ENCODE measurements at regions not wholly inside any gene's neighbourhood (a gene's known extent, or its start where the extent isn't known, plus 50 kb on each side); places are given as distances from the start of the nearest gene placed in this dataset.
A peak's percentile ranks its signal among the peaks of the same experiment; 100 is the strongest.

DNA sequence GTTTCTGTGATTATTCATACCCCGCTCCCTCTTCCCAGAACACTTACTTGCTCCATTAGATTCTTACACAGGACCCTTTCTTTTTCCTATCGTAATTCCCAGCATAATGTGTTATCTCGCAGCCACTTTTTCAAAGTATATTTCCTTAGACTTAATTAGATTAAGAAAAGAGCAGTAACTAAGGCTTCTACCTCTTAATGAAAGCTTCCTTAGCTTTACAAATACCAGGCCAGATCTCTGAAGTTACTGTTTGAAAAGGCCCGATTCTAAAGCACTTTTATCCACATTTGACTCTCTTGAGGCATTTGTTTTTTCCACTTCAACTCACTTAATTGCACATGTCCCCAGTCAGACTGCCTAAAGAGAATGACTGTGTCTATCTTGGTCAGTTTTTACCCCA, 1264.3 kb upstream of the ADGRL2 start:
- Histone ChIP-seq H3K56ac (replicated peaks; ENCODE audit: insufficient read length, low read depth, low read length) (no peak overlapping the region), H2AFZ (ENCODE audit: low read length) (peak overlapping the region; percentile 89; the same call in 1 of the 2 replicates), H3K23ac (ENCODE audit: insufficient read length) (no peak overlapping the region), H2BK15ac (ENCODE audit: low read length) (no peak overlapping the region), H3K4me1 (replicated peaks in 1 of 4; ENCODE audit: control insufficient read depth in 3 of 4, insufficient read depth in 4 of 4, low read length in 3 of 4) (peaks cover 0 to 34% (median 7%) of the 10 kb centered on the region in 4 experiments; a peak in 4 of 7 replicates), H3K4me2 (ENCODE audit: insufficient read depth in 1 of 2, low read depth in 2 of 2, low read length in 2 of 2) (no peak overlapping the region; a peak in 1 of 4 replicates), H3K27me3 (replicated peaks in 1 of 4; ENCODE audit: control insufficient read depth in 3 of 4, extremely low read depth in 1 of 4, insufficient read depth in 3 of 4, low read length in 3 of 4) (no peaks in the 10 kb centered on the region), H3K14ac (ENCODE audit: insufficient read length) (no peak overlapping the region), H3K18ac (ENCODE audit: extremely low read depth, low read length) (no peak overlapping the region), H2BK5ac (ENCODE audit: low read depth, low read length) (no peak overlapping the region), H3K79me1 (ENCODE audit: low read depth, low read length) (no peaks in the 10 kb centered on the region), H3K4me3 (ENCODE audit: extremely low read depth in 1 of 4, insufficient read depth in 2 of 4, low read depth in 3 of 4, low read length in 4 of 4) (no peak overlapping the region), H3K79me2 (ENCODE audit: control insufficient read depth in 1 of 2, insufficient read depth in 2 of 2, low read length in 2 of 2) (no peaks in the 10 kb centered on the region), H4K20me1 (replicated peaks in 1 of 2; ENCODE audit: control insufficient read depth in 1 of 2, insufficient read depth in 2 of 2, low read length in 2 of 2) (no peaks in the 10 kb centered on the region), H3K9me3 (ENCODE audit: insufficient read depth in 2 of 2, low read depth in 1 of 2, low read length in 1 of 2) (no peaks in the 10 kb centered on the region), H2AK5ac (ENCODE audit: low read depth, low read length) (no peak overlapping the region), H4K5ac (ENCODE audit: insufficient read length, low read depth, low read length) (no peak overlapping the region), H2BK12ac (ENCODE audit: low read depth, low read length) (no peak overlapping the region), H3K23me2 (ENCODE audit: low read depth, low read length) (no peaks in the 10 kb centered on the region), H4K91ac (replicated peaks; ENCODE audit: insufficient read length, low read length) (no peak overlapping the region), H3K27ac (ENCODE audit: low read depth, low read length) (no peak overlapping the region), H4K8ac (ENCODE audit: extremely low read depth, insufficient read depth, low read length) (no peak overlapping the region), H2BK120ac (replicated peaks; ENCODE audit: low read depth, low read length) (no peak overlapping the region), H2BK20ac (ENCODE audit: low read length) (no peak overlapping the region), H3K4ac (replicated peaks; ENCODE audit: insufficient read length, low read depth, low read length) (no peak overlapping the region), H3K36me3 (ENCODE audit: control insufficient read depth in 2 of 4, insufficient read depth in 4 of 4, low read length in 3 of 4) (no peaks in the 10 kb centered on the region), H3K9ac (replicated peaks in 1 of 4; ENCODE audit: extremely low read depth in 1 of 4, low read depth in 3 of 4, low read length in 3 of 4) (no peak overlapping the region)
- WGBS, 2 experiments (ENCODE audit: extremely low coverage in 1 of 2, insufficient coverage in 1 of 2, insufficient read length in 1 of 2, insufficient replicate concordance in 2 of 2, low coverage in 1 of 2, low lambda C conversion rate in 2 of 2, missing lambda C conversion rate in 1 of 2): 79% methylated on average over 4 of the region's 4 CpGs; no CpG with 5 or more reads in 1 of the 2 experiments
- DNase-seq (ENCODE audit: low read depth in 1 of 2, low spot score in 2 of 2) (no peak), FAIRE-seq (no peak)
- TF ChIP-seq HDAC2 (IDR thresholded peaks at IDR 0.05; ENCODE audit: borderline replicate concordance in 1 of 2, low read depth in 2 of 2, low read length in 2 of 2) (no peak), SRF (IDR thresholded peaks at IDR 0.05; ENCODE audit: low read depth, low read length) (no peak), RNF2 (IDR thresholded peaks at IDR 0.05; ENCODE audit: borderline replicate concordance, low read depth, low read length, missing control alignments, poor library complexity, severe bottlenecking) (no peak)
- TF ChIP-seq, protein P1, sequence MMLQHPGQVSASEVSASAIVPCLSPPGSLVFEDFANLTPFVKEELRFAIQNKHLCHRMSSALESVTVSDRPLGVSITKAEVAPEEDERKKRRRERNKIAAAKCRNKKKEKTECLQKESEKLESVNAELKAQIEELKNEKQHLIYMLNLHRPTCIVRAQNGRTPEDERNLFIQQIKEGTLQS (IDR thresholded peaks at IDR 0.05; ENCODE audit: insufficient read depth, low read depth, low read length): no peak
- POLR2A ChIA-PET (ENCODE audit: partially characterized antibody): no interaction called here
- CTCF ChIA-PET (ENCODE audit: partially characterized antibody): no interaction called here

All from H1 (cell line).